Keratinocyte (primary cell): ENCODE measurements at regions not wholly inside any gene's neighbourhood (a gene's known extent, or its start where the extent isn't known, plus 50 kb on each side); places are given as distances from the start of the nearest gene placed in this dataset.

Experiments used
- DNase-seq: peaks from one replicate; pipeline ENCODE4 v3.0.0-alpha.2; 2011; ENCODE audit warnings: low read depth, missing footprints, low spot score
- FAIRE-seq: peaks from 2 replicates; lab custom pipeline; 2011; peaks lifted over from hg19 to GRCh38; lab: Jason Lieb, UNC
- H2AFZ ChIP-seq: 2 replicates; pipeline ENCODE4 v1.6.0; 2012; ENCODE audit warnings: low read length, control low read depth, inconsistent platforms; ENCODE audit not compliant: control insufficient read depth
- H3K27ac ChIP-seq: 2 replicates; pipeline ENCODE4 v1.5.1; 2011; ENCODE audit warnings: low read length; ENCODE audit not compliant: control insufficient read depth, insufficient read depth
- H3K27me3 ChIP-seq: 3 replicates; pipeline ENCODE4 v1.6.0; 2011; ENCODE audit warnings: low read length; ENCODE audit not compliant: control insufficient read depth, insufficient read depth; ENCODE audit errors: extremely low read depth
- H3K36me3 ChIP-seq, 2 experiments: 2 replicates in 1 of 2; 3 replicates in 1 of 2; pipeline ENCODE4 v1.5.1; 2011; ENCODE audit warnings: low read length in 2 of 2, mild to moderate bottlenecking in 1 of 2; ENCODE audit not compliant: control insufficient read depth in 2 of 2, insufficient read depth in 2 of 2; ENCODE audit errors: extremely low read depth in 1 of 2
- H3K4me1 ChIP-seq: 3 replicates; pipeline ENCODE4 v1.5.1; 2011; ENCODE audit warnings: low read length; ENCODE audit not compliant: control insufficient read depth, insufficient read depth; ENCODE audit errors: extremely low read depth
- H3K4me2 ChIP-seq: 3 replicates; pipeline ENCODE4 v1.6.0; 2011; ENCODE audit warnings: low read depth, low read length; ENCODE audit not compliant: control insufficient read depth, insufficient read depth; ENCODE audit errors: extremely low read depth
- H3K4me3 ChIP-seq, 3 experiments: fragments of 200-600 bp in 1 of 3; sonication (generic) in 1 of 3; 2 replicates in 2 of 3; 3 replicates in 1 of 3; pipeline ENCODE4 v1.5.1; 2011 to 2016; ENCODE audit warnings: low read length in 3 of 3, mild to moderate bottlenecking in 3 of 3, control low read depth in 2 of 3, inconsistent platforms in 1 of 3, low read depth in 1 of 3, mixed read lengths in 1 of 3, mixed run types in 1 of 3, moderate library complexity in 1 of 3; ENCODE audit not compliant: control insufficient read depth in 2 of 3, insufficient read depth in 2 of 3; ENCODE audit errors: extremely low read depth in 1 of 3
- H3K79me2 ChIP-seq: 2 replicates; pipeline ENCODE4 v1.6.0; 2012; ENCODE audit warnings: low read length; ENCODE audit not compliant: control insufficient read depth, insufficient read depth
- H3K9ac ChIP-seq: 3 replicates; pipeline ENCODE4 v1.6.0; 2011; ENCODE audit warnings: low read length; ENCODE audit not compliant: control insufficient read depth, insufficient read depth; ENCODE audit errors: extremely low read depth
- H3K9me1 ChIP-seq: 3 replicates; pipeline ENCODE4 v1.6.0; 2011; ENCODE audit warnings: low read length; ENCODE audit not compliant: control insufficient read depth, insufficient read depth; ENCODE audit errors: extremely low read depth
- H3K9me3 ChIP-seq: 2 replicates; pipeline ENCODE4 v1.5.1; 2012; ENCODE audit warnings: low read depth, low read length; ENCODE audit not compliant: control insufficient read depth
- H4K20me1 ChIP-seq: 3 replicates; pipeline ENCODE4 v1.6.0; 2011; ENCODE audit warnings: low read length; ENCODE audit not compliant: control insufficient read depth, insufficient read depth; ENCODE audit errors: extremely low read depth
- EZH2 ChIP-seq: IDR thresholded peaks from one replicate; pipeline ENCODE4 v1.6.1; 2012; ENCODE audit warnings: inconsistent platforms, mild to moderate bottlenecking, low read length, moderate library complexity
- dilution Hi-C: fragments of 300-500 bp; cut with MboI; formaldehyde crosslinking; loops from one replicate; pipeline ENCODE4 v1.7.0; 2020; ENCODE audit warnings: low sequenced_read_pairs; ENCODE audit not compliant: extremely low pct_ligation_motif_present
- TF ChIP-seq, protein P1 (sequence below), 3 experiments: IDR thresholded peaks in 1 of 3; conservative IDR thresholded peaks in 1 of 3; optimal IDR thresholded peaks in 1 of 3; 2 replicates in 2 of 3; 3 replicates in 1 of 3; pipeline versions ENCODE3 to v1.5.1; 2011; ENCODE audit warnings: low read length in 3 of 3, mild to moderate bottlenecking in 3 of 3, moderate library complexity in 2 of 3, control low read depth in 1 of 3, inconsistent platforms in 1 of 3; ENCODE audit not compliant: insufficient read depth in 2 of 3; ENCODE audit errors: extremely low read depth in 1 of 3

DNA sequence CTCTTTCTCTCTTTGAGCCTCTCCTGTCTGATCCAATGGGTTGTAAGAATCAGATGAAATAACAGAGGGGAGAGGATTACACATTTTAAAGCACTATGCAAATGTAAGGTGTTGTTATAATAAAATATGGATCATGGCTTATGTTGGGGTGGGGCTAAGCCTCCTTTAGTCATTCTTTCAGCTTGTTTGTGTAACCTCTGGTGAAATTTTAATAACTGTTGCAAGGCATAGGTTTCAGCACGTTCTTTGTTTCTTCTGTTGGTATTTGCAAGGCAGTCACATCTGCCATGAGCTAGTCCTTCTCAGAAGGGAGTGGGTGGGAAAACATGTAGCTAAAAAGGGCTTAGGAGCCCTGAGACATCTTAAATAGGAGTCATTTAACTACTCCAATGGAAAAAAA, 74.8 kb upstream of the FRMD6 start:
- dilution Hi-C loops, result no loop called here
- H3K4me3 ChIP-seq, result no peak overlapping the region
- no peak overlapping the region for H3K4me2 ChIP-seq
- TF ChIP-seq EZH2, result no peak
- TF ChIP-seq, protein P1, sequence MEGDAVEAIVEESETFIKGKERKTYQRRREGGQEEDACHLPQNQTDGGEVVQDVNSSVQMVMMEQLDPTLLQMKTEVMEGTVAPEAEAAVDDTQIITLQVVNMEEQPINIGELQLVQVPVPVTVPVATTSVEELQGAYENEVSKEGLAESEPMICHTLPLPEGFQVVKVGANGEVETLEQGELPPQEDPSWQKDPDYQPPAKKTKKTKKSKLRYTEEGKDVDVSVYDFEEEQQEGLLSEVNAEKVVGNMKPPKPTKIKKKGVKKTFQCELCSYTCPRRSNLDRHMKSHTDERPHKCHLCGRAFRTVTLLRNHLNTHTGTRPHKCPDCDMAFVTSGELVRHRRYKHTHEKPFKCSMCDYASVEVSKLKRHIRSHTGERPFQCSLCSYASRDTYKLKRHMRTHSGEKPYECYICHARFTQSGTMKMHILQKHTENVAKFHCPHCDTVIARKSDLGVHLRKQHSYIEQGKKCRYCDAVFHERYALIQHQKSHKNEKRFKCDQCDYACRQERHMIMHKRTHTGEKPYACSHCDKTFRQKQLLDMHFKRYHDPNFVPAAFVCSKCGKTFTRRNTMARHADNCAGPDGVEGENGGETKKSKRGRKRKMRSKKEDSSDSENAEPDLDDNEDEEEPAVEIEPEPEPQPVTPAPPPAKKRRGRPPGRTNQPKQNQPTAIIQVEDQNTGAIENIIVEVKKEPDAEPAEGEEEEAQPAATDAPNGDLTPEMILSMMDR (optimal IDR thresholded peaks at IDR 0.05 in 1 of 3, IDR thresholded peaks at IDR 0.05 in 1 of 3, conservative IDR thresholded peaks at IDR 0.05 in 1 of 3; ENCODE audit: extremely low read depth in 1 of 3, insufficient read depth in 2 of 3, low read length in 3 of 3), result no peak
- no peak for DNase-seq
- H3K36me3 ChIP-seq, result peaks cover 15 to 25% of the 10 kb centered on the region in 2 experiments
- FAIRE-seq, result no peak
- no peaks in the 10 kb centered on the region for H3K9me1 ChIP-seq
- H3K9me3 ChIP-seq, result no peaks in the 10 kb centered on the region
- H3K79me2 ChIP-seq, result peaks cover 28% of the 10 kb centered on the region
- no peaks in the 10 kb centered on the region for H4K20me1 ChIP-seq
- H3K27ac ChIP-seq, result peak overlapping the region; percentile 8
- H3K9ac ChIP-seq, result no peak overlapping the region
- H3K4me1 ChIP-seq, result peaks cover 31% of the 10 kb centered on the region
- no peak overlapping the region for H2AFZ ChIP-seq
- no peaks in the 10 kb centered on the region for H3K27me3 ChIP-seq

DNA sequence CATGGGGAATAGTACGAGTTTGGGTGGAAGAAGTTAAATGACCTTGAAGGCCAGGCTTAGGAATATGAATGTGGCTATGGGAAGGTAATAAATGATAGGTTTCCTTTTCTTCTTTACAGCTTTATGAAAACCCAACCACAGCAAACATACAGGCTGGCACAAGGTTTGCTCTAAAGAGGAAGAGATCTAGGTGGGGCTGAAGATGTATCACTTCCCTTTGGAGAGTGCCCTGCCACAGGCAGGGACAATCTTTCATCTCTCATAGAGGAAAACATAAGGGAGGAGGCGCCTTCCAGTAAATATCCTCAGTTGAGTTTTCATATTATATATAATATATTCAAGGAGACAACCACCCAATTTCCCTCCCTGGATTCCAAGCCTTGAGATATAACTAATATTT, 72.9 kb upstream of the FRMD6 start:
- Histone ChIP-seq H3K4me2 (no peak overlapping the region), H3K4me1 (peaks cover 31% of the 10 kb centered on the region), H3K27ac (no peak overlapping the region), H3K36me3 (peaks cover 15% of the 10 kb centered on the region in 2 experiments), H3K9me3 (no peaks in the 10 kb centered on the region), H3K4me3 (no peak overlapping the region), H2AFZ (no peak overlapping the region), H4K20me1 (no peaks in the 10 kb centered on the region), H3K9ac (no peak overlapping the region), H3K9me1 (no peaks in the 10 kb centered on the region), H3K27me3 (no peaks in the 10 kb centered on the region), H3K79me2 (peaks cover 20% of the 10 kb centered on the region)
- DNase-seq (no peak), FAIRE-seq (no peak)
- no peak for TF ChIP-seq EZH2
- TF ChIP-seq, protein P1 (optimal IDR thresholded peaks at IDR 0.05 in 1 of 3, IDR thresholded peaks at IDR 0.05 in 1 of 3, conservative IDR thresholded peaks at IDR 0.05 in 1 of 3; ENCODE audit: extremely low read depth in 1 of 3, insufficient read depth in 2 of 3, low read length in 3 of 3), result no peak
- dilution Hi-C loops, result no loop called here
